ENCODE measurements at regions not wholly inside any gene's neighbourhood (a gene's known extent, or its start where the extent isn't known, plus 50 kb on each side); places are given as distances from the start of the nearest gene placed in this dataset.

- H3K4me1 Mint-ChIP-seq (ENCODE audit: low read depth): no peaks in the 10 kb centered on the region
- peaks cover 9% of the 10 kb centered on the region for H3K9me3 Mint-ChIP-seq
- no peak for TF ChIP-seq CTCF (IDR thresholded peaks at IDR 0.05)
- H3K4me3 Mint-ChIP-seq: no peak overlapping the region
- DNase-seq: no peak
- H3K27ac Mint-ChIP-seq: no peak overlapping the region
- no peaks in the 10 kb centered on the region for H3K36me3 Mint-ChIP-seq (ENCODE audit: low read depth)
- H3K27me3 Mint-ChIP-seq (ENCODE audit: insufficient read depth): peaks cover 7% of the 10 kb centered on the region; the same call in 1 of the 2 replicates
Measured at GRCh38 chr12:125256634-125256936, 191.3 kb downstream of the AACS start.

- no peak for TF ChIP-seq CTCF (IDR thresholded peaks at IDR 0.05)
- Mint-ChIP-seq H3K27me3 (ENCODE audit: insufficient read depth) (peaks cover 2% of the 10 kb centered on the region; the same call in 1 of the 2 replicates), H3K27ac (no peak overlapping the region), H3K9me3 (peaks cover 9% of the 10 kb centered on the region), H3K36me3 (ENCODE audit: low read depth) (no peaks in the 10 kb centered on the region), H3K4me1 (ENCODE audit: low read depth) (no peaks in the 10 kb centered on the region), H3K4me3 (no peak overlapping the region)
- DNase-seq: no peak
Measured at GRCh38 chr12:125259178-125259867, 194.1 kb downstream of the AACS start.

- H3K27me3 Mint-ChIP-seq (ENCODE audit: insufficient read depth): no peaks in the 10 kb centered on the region; the same call in 1 of the 2 replicates
- no peak overlapping the region for H3K27ac Mint-ChIP-seq
- no peak for DNase-seq
- TF ChIP-seq CTCF (IDR thresholded peaks at IDR 0.05): no peak
- H3K4me3 Mint-ChIP-seq: no peak overlapping the region
- H3K36me3 Mint-ChIP-seq (ENCODE audit: low read depth): no peaks in the 10 kb centered on the region
- H3K9me3 Mint-ChIP-seq: peaks cover 9% of the 10 kb centered on the region; the same call in 1 of the 2 replicates
- H3K4me1 Mint-ChIP-seq (ENCODE audit: low read depth): no peaks in the 10 kb centered on the region
Measured at GRCh38 chr12:125262851-125263250, 197.6 kb downstream of the AACS start.

- no peaks in the 10 kb centered on the region for H3K4me1 Mint-ChIP-seq (ENCODE audit: low read depth)
- no peak overlapping the region for H3K4me3 Mint-ChIP-seq
- DNase-seq: no peak
- H3K9me3 Mint-ChIP-seq: peaks cover 8% of the 10 kb centered on the region; the same call in 1 of the 2 replicates
- H3K27ac Mint-ChIP-seq: no peak overlapping the region
- no peak for TF ChIP-seq CTCF (IDR thresholded peaks at IDR 0.05)
- H3K27me3 Mint-ChIP-seq (ENCODE audit: insufficient read depth): no peaks in the 10 kb centered on the region; the same call in 1 of the 2 replicates
- no peaks in the 10 kb centered on the region for H3K36me3 Mint-ChIP-seq (ENCODE audit: low read depth)
Measured at GRCh38 chr12:125263385-125263784, 198.2 kb downstream of the AACS start.

- Mint-ChIP-seq H3K4me3 (no peak overlapping the region), H3K36me3 (ENCODE audit: low read depth) (no peaks in the 10 kb centered on the region), H3K27ac (no peak overlapping the region), H3K27me3 (ENCODE audit: insufficient read depth) (peaks cover 2% of the 10 kb centered on the region), H3K4me1 (ENCODE audit: low read depth) (no peaks in the 10 kb centered on the region), H3K9me3 (peaks cover 4% of the 10 kb centered on the region; the same call in 1 of the 2 replicates)
- no peak for TF ChIP-seq CTCF (IDR thresholded peaks at IDR 0.05)
- no peak for DNase-seq
Measured at GRCh38 chr12:125267114-125267513, 201.9 kb downstream of the AACS start.
